Body of pancreas (tissue), 4 donors: ENCODE measurements at regions not wholly inside any gene's neighbourhood (a gene's known extent, or its start where the extent isn't known, plus 50 kb on each side); places are given as distances from the start of the nearest gene placed in this dataset.

Experiments
- ATAC-seq: fragments of 150-250 bp; one replicate; pipeline ENCODE4 v1.9.1; 2016
- DNase-seq, 4 donors: peaks; one replicate each; pipeline ENCODE4 v3.0.0-alpha.2; 2019
- H3K27ac ChIP-seq, 4 donors: fragments of 200-600 bp; sonication (generic); 1 replicate in 3 of 4; 2 replicates in 1 of 4; pipeline versions ENCODE4 v1.5.1 to v1.6.1; 2016 to 2019; ENCODE audit warnings: mild to moderate bottlenecking in 1 of 4, mixed read lengths in 1 of 4, moderate library complexity in 1 of 4
- H3K27me3 ChIP-seq, 2 donors: fragments of 200-600 bp; sonication (generic); one replicate each; pipeline ENCODE4 v1.6.0; 2016; ENCODE audit warnings: mild to moderate bottlenecking in 1 of 2
- H3K36me3 ChIP-seq, 2 donors: fragments of 200-600 bp; sonication (generic); replicated peaks in 1 of 2; 2 replicates each; pipeline ENCODE4 v1.5.1; 2016; ENCODE audit warnings: low read depth in 2 of 2; ENCODE audit not compliant: insufficient read depth in 1 of 2
- H3K4me1 ChIP-seq: fragments of 200-600 bp; sonication (generic); one replicate; pipeline ENCODE4 v1.6.0; 2016
- H3K4me3 ChIP-seq, 2 donors: fragments of 200-600 bp; sonication (generic); 1 replicate in 1 of 2; 2 replicates in 1 of 2; pipeline ENCODE4 v1.5.1; 2016 to 2019
- H3K9me3 ChIP-seq, 3 donors: fragments of 200-600 bp; sonication (generic); 1 replicate in 2 of 3; 2 replicates in 1 of 3; pipeline ENCODE4 v1.5.1; 2016
- POLR2A ChIP-seq, 3 donors: fragments of 450-650 bp; IDR thresholded peaks; one replicate each; pipeline ENCODE4 v1.6.1; 2016; ENCODE audit warnings: antibody characterized with exemption in 3 of 3, mild to moderate bottlenecking in 2 of 3
- WGBS, 2 donors: methylation state at CpG; one replicate each; pipeline ENCODE4 v1.1.5; 2017; 5-methylcytosine and 5-hydroxymethylcytosine counted together
- intact Hi-C: fragments of 100-400 bp; cut with DNase I; formaldehyde crosslinking; loops from one replicate; pipeline ENCODE4 v1.15.1; 2023
- TF ChIP-seq, protein P1 (sequence below), 7 experiments: fragments of 450-650 bp in 4 of 7; fragments of 200-600 bp in 3 of 7; sonication (generic) in 3 of 7; IDR thresholded peaks; one replicate each; pipeline ENCODE4 v1.5.1; 2016 to 2019; ENCODE audit warnings: antibody characterized with exemption in 7 of 7

DNA sequence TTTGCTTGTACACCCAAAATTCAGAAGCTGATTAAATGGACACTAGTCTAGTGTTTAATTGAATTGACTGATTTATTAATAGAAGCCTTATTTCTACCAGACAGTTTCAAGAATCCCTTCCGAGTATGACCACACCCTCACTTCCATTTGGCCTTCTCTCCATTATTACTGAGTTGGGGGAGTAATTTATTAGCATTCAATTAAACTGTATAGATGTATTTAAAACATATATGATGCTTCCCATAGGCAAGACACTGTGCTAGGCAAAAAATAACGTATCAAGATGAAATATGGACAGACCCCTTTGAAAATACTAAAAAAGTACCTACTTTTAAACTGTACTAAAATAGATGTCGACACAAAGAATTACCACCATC, 112.9 kb upstream of the PHACTR1 start:
- DNase-seq (no peak), ATAC-seq (no peak)
- Histone ChIP-seq H3K27me3 (no peaks in the 10 kb centered on the region), H3K27ac (no peak overlapping the region), H3K4me1 (no peaks in the 10 kb centered on the region), H3K4me3 (no peak overlapping the region), H3K9me3 (no peaks in the 10 kb centered on the region), H3K36me3 (no peaks in the 10 kb centered on the region)
- WGBS, 2 donors: 59 to 65% methylated on average over 3 of the region's 3 CpGs
- TF ChIP-seq POLR2A (IDR thresholded peaks at IDR 0.05): no peak
- TF ChIP-seq, protein P1, sequence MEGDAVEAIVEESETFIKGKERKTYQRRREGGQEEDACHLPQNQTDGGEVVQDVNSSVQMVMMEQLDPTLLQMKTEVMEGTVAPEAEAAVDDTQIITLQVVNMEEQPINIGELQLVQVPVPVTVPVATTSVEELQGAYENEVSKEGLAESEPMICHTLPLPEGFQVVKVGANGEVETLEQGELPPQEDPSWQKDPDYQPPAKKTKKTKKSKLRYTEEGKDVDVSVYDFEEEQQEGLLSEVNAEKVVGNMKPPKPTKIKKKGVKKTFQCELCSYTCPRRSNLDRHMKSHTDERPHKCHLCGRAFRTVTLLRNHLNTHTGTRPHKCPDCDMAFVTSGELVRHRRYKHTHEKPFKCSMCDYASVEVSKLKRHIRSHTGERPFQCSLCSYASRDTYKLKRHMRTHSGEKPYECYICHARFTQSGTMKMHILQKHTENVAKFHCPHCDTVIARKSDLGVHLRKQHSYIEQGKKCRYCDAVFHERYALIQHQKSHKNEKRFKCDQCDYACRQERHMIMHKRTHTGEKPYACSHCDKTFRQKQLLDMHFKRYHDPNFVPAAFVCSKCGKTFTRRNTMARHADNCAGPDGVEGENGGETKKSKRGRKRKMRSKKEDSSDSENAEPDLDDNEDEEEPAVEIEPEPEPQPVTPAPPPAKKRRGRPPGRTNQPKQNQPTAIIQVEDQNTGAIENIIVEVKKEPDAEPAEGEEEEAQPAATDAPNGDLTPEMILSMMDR (IDR thresholded peaks at IDR 0.05): peak in 1 of 7 experiments; percentile 1
- intact Hi-C loops: loop anchor here (10.0 kb wide), 1 partner anchor 309 kb away; the partner anchor contains the start of gene EDN1

DNA sequence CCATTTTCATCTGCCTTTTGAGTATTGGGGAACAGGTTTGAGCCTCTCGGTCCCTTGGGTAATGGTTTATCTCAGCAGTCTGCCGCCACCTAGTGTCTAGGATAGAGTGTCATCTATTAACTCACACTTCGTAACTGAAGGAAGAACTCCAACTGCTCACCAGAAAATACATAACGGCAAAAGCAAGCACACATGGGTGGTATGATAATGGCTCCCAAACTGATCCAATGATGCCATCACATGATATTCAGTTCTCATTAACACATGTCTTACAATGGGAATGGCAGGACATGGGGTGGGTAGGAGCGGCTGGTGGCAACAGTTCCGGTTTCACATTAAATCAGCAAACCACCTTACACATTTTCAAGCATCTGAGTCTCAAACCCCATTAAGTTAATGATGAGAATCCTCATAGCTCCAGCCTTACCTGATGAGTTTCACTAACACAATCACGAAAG, 110.7 kb upstream of the PHACTR1 start:
- WGBS, 2 donors: 40 to 41% methylated on average over 7 of the region's 7 CpGs
- peak; percentile 55 to 72 (median 67) for DNase-seq
- intact Hi-C loops: loop anchor here (2.0 to 10.0 kb wide), 2 partner anchors 311 to 949 kb away; partner anchors contain the start of gene EDN1
- TF ChIP-seq POLR2A (IDR thresholded peaks at IDR 0.05): no peak
- TF ChIP-seq, protein P1 (IDR thresholded peaks at IDR 0.05): peak; percentile 53 to 84 (median 76)
- ATAC-seq: peak; percentile 84
- Histone ChIP-seq H3K27me3 (no peaks in the 10 kb centered on the region), H3K27ac (no peak overlapping the region), H3K9me3 (no peaks in the 10 kb centered on the region), H3K4me3 (no peak overlapping the region), H3K36me3 (no peaks in the 10 kb centered on the region), H3K4me1 (no peaks in the 10 kb centered on the region)

DNA sequence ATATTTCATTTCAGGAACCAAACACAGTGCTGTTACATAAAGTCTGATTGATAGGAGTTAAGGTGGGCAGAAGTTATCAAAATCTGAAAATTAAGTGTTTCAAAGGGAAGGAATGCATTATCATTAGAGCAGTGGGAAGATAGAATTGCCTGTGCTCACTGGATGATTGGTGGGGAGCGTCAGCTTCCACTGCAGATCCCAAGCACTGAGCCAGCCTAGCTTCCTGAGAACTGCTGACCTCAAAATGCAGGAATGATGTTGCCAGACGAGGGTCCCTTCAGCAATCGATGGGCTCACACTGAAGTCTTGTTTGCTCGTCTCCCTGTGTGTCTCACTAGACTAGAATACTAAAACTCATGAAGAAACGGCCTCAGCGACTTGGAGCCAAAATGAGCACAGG, 110.0 kb upstream of the PHACTR1 start:
- DNase-seq (no peak), ATAC-seq (no peak)
- no peak overlapping the region for H3K27ac ChIP-seq
- no peaks in the 10 kb centered on the region for H3K27me3 ChIP-seq
- WGBS, 2 donors: 52 to 55% methylated on average over 6 of the region's 6 CpGs
- H3K36me3 ChIP-seq: no peaks in the 10 kb centered on the region
- H3K9me3 ChIP-seq: no peaks in the 10 kb centered on the region
- intact Hi-C loops: loop anchor here (2.0 to 10.0 kb wide), 2 partner anchors 312 to 950 kb away; partner anchors contain the start of gene EDN1
- no peaks in the 10 kb centered on the region for H3K4me1 ChIP-seq
- TF ChIP-seq, protein P1 (IDR thresholded peaks at IDR 0.05): no peak
- no peak for TF ChIP-seq POLR2A (IDR thresholded peaks at IDR 0.05)
- no peak overlapping the region for H3K4me3 ChIP-seq

DNA sequence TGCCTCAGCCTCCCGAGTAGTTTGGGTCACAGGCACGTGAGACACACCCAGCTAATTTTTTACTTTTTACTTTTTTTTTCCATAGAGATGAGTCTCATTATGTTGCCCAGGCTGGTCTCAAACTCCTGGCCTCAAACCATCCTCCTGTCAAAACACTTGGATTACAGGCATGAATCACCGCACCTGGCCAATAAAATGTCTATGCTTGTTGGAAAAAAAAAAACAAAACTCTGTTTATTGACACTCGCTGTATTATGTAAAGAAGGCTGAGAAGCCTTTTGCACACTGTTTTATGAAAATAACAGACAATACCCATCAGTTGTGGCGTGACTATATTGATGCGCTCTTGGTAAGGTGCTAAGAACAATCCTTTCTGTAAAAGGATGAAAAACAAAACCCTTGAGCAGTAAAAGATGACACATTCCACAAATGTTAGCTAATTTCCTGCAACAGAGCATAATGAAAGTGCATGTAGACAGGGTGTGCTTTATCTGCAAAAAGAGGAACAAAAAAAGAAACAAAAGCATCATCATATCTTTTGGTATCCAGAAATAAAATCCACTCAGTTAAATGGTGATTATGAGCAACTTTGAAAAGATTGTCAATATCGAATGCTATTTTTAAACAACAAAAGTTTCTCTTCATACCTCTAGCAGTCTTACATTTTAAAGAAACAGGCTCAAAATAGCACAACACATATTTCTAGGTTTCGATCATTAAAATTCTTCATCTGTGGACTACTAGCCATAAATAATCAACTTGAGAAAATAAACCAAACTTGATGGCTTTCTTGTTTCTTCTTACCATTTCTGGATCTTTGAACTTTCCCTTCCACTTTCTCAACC, 108.3 kb upstream of the PHACTR1 start:
- WGBS, 2 donors: 53 to 55% methylated on average over 8 of the region's 8 CpGs
- Histone ChIP-seq H3K4me3 (no peak overlapping the region), H3K9me3 (no peaks in the 10 kb centered on the region), H3K27me3 (no peaks in the 10 kb centered on the region), H3K27ac (no peak overlapping the region), H3K36me3 (no peaks in the 10 kb centered on the region), H3K4me1 (no peaks in the 10 kb centered on the region)
- DNase-seq (no peak), ATAC-seq (no peak)
- intact Hi-C loops: loop anchor here (10.0 kb wide), 1 partner anchor 313 kb away; the partner anchor contains the start of gene EDN1
- no peak for TF ChIP-seq POLR2A (IDR thresholded peaks at IDR 0.05)
- TF ChIP-seq, protein P1 (IDR thresholded peaks at IDR 0.05): no peak
